SK-N-MC (cell line): ENCODE measurements at regions not wholly inside any gene's neighbourhood (a gene's known extent, or its start where the extent isn't known, plus 50 kb on each side); places are given as distances from the start of the nearest gene placed in this dataset.

Experiments used
- DNase-seq: peaks from one replicate; pipeline ENCODE4 v3.0.0-alpha.2; 2011; ENCODE audit warnings: low read depth, low spot score
- H3K27ac ChIP-seq: fragments of 200-600 bp; sonication (generic); 2 replicates; pipeline ENCODE4 v1.5.1; 2016; ENCODE audit warnings: mixed run types
- H3K36me3 ChIP-seq: fragments of 200-600 bp; sonication (generic); 2 replicates; pipeline ENCODE4 v1.6.1; 2017; ENCODE audit warnings: antibody characterized with exemption, low read length, mixed read lengths; ENCODE audit not compliant: insufficient read depth
- H3K4me3 ChIP-seq: fragments of 200-600 bp; sonication (generic); 2 replicates; pipeline ENCODE4 v1.5.1; 2016
- H3K9ac ChIP-seq: fragments of 200-600 bp; sonication (generic); 2 replicates; pipeline ENCODE4 v1.8.0; 2017; ENCODE audit warnings: mixed run types, mixed read lengths; ENCODE audit not compliant: insufficient read length
- H3K9me3 ChIP-seq: fragments of 200-600 bp; sonication (generic); 2 replicates; pipeline ENCODE4 v1.6.1; 2017; ENCODE audit warnings: low read depth, mild to moderate bottlenecking, antibody characterized with exemption, low read length, moderate library complexity, mixed read lengths
- EZH2 ChIP-seq: fragments of 200-600 bp; sonication (generic); IDR thresholded peaks from one replicate; pipeline ENCODE4 v1.6.1; 2017; ENCODE audit warnings: antibody characterized with exemption
- FOXP2 ChIP-seq: optimal IDR thresholded peaks from 2 replicates; pipeline ENCODE3; 2011; ENCODE audit warnings: mild to moderate bottlenecking, moderate library complexity; ENCODE audit not compliant: insufficient read depth; ENCODE audit errors: extremely low read length, control extremely low read depth
- POLR2AphosphoS5 ChIP-seq: IDR thresholded peaks from 2 replicates; pipeline ENCODE4 v1.6.1; 2012; ENCODE audit warnings: mild to moderate bottlenecking, low read depth, low read length, borderline replicate concordance

GRCh38 chr2:191598296-191598695 lies 79.6 kb upstream of the NABP1 start:
- Histone ChIP-seq H3K36me3 (no peaks in the 10 kb centered on the region), H3K27ac (no peak overlapping the region), H3K9me3 (no peaks in the 10 kb centered on the region), H3K9ac (no peak overlapping the region), H3K4me3 (no peak overlapping the region)
- TF ChIP-seq POLR2AphosphoS5 (no peak), EZH2 (no peak), FOXP2 (no peak)
- DNase-seq: no peak

DNA sequence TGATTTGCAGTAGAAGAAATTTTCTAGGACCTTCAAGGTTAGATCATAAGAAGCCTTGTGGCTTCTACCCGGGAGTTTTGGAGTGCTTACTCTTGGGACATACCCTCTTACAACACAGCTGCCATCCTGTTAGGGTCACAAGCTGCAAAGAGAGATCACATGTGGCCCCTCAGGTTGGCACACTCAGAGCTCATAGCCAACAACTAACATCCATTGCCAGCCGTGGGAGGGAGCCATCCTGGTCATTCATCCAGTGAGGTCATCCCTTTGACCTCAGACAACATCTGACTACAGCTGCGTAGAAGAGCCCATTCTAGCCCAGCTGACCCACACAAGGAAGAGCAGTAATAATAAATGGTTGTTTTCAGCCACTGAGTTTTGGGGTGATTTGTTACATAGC lies 76.9 kb upstream of the NABP1 start:
- no peak overlapping the region for H3K27ac ChIP-seq

DNA sequence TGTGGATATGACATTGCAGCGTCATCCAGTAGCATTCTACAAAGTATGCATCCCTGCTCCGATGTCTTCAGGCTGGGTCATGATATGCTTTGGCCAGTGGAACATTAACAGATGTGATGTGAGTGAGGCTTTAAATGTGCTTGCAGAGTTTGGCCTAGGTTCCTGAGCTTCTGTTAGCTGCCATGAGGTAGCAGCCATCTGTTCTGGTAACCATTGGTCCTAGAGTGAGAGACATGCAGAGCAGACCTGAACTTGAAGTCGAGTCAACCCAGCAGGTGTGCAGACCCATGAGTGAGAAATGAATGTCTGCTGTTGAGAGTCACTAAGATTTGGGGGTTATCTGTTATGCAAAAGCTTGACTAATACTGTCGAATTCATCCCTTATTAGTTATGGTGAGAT lies 73.8 kb upstream of the NABP1 start:
- DNase-seq: no peak
- Histone ChIP-seq H3K27ac (no peak overlapping the region), H3K9ac (no peak overlapping the region), H3K36me3 (no peaks in the 10 kb centered on the region), H3K4me3 (no peak overlapping the region), H3K9me3 (no peaks in the 10 kb centered on the region)
- TF ChIP-seq FOXP2: no peak
- TF ChIP-seq EZH2: no peak
- TF ChIP-seq POLR2AphosphoS5: no peak

More for the DNA sequence above, 76.9 kb upstream of the NABP1 start:
- Histone ChIP-seq H3K9ac (no peak overlapping the region), H3K36me3 (no peaks in the 10 kb centered on the region), H3K9me3 (no peaks in the 10 kb centered on the region), H3K4me3 (no peak overlapping the region)
- no peak for TF ChIP-seq EZH2
- TF ChIP-seq POLR2AphosphoS5: no peak
- TF ChIP-seq FOXP2: no peak
- DNase-seq: no peak

DNA sequence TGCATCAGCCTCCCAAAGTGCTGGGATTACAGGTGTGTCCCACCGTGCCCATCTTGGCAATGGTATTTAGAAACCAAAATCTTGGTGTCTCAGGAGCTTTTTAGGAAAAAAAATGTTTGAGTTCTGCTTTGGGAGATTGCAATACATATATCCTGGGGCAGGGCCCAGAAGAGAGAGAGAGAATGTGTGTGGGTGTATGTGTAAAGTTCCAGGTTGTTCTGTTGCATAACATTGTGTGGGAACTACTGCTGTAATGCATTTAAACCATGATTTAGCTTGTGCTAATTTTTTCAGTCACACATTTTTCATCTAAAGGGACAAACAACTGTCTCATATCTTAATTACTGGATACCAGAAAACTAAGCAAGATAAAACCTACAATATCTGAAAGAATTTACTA lies 70.8 kb upstream of the NABP1 start:
- DNase-seq: no peak
- no peak for TF ChIP-seq FOXP2
- no peak for TF ChIP-seq EZH2
- no peak for TF ChIP-seq POLR2AphosphoS5
- no peak overlapping the region for H3K4me3 ChIP-seq
- no peak overlapping the region for H3K27ac ChIP-seq
- no peaks in the 10 kb centered on the region for H3K9me3 ChIP-seq
- H3K9ac ChIP-seq: no peak overlapping the region
- no peaks in the 10 kb centered on the region for H3K36me3 ChIP-seq

- Histone ChIP-seq H3K36me3 (no peaks in the 10 kb centered on the region), H3K9me3 (no peaks in the 10 kb centered on the region), H3K27ac (no peak overlapping the region), H3K4me3 (no peak overlapping the region), H3K9ac (no peak overlapping the region)
- no peak for DNase-seq
- TF ChIP-seq EZH2 (no peak), FOXP2 (no peak), POLR2AphosphoS5 (no peak)
Measured at GRCh38 chr2:191610756-191611155, 67.2 kb upstream of the NABP1 start.

GRCh38 chr2:191611614-191612013 lies 66.3 kb upstream of the NABP1 start:
- no peaks in the 10 kb centered on the region for H3K9me3 ChIP-seq
- H3K4me3 ChIP-seq: no peak overlapping the region
- DNase-seq: no peak
- TF ChIP-seq FOXP2 (no peak), EZH2 (no peak), POLR2AphosphoS5 (no peak)
- H3K36me3 ChIP-seq: no peaks in the 10 kb centered on the region
- no peak overlapping the region for H3K9ac ChIP-seq
- H3K27ac ChIP-seq: no peak overlapping the region

DNA sequence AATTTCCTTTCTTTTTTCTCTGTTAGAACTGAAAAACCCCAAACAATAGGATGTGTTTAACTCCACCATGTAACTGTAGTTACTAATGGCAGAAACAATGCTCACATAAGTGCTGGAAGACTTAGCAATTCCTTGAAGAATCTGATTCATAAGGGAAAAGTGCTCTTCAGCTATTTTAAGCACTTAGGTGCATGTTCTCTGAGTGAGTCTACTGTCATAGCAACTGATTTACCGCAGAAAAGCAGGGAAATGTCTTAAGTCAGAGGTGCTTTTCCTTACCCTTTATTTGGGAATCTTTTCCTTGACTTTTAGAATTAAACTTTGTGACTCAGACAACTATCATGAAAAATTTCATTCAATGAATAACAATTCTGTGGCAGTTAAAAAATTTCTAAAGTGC lies 65.4 kb upstream of the NABP1 start:
- Histone ChIP-seq H3K9ac (no peak overlapping the region), H3K9me3 (no peaks in the 10 kb centered on the region), H3K27ac (no peak overlapping the region), H3K36me3 (no peaks in the 10 kb centered on the region), H3K4me3 (no peak overlapping the region)
- TF ChIP-seq FOXP2: no peak
- no peak for TF ChIP-seq POLR2AphosphoS5
- no peak for TF ChIP-seq EZH2
- DNase-seq: no peak

DNA sequence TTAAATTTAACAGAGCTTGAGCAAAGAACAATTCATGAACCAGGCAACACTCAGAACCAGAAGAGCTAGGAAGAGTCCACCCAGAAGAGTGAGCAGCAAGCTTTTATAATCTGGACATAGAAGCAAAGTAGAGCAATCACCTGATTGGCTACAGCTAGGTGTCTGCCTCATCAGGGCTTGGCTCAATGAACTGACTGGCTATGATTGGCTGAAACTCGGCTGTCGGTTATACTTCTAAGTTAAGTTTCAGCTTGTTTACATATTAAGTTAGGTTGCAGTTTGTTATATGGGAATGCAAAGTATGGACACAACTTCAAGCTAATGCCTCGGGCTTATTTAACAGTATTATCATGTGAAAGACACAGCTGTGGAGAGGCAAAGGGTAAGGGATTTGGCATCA lies 63.2 kb upstream of the NABP1 start:
- no peak overlapping the region for H3K4me3 ChIP-seq
- no peak for TF ChIP-seq POLR2AphosphoS5
- no peak for TF ChIP-seq FOXP2
- TF ChIP-seq EZH2: no peak
- no peaks in the 10 kb centered on the region for H3K36me3 ChIP-seq
- no peak overlapping the region for H3K9ac ChIP-seq
- no peaks in the 10 kb centered on the region for H3K9me3 ChIP-seq
- no peak overlapping the region for H3K27ac ChIP-seq
- no peak for DNase-seq

DNA sequence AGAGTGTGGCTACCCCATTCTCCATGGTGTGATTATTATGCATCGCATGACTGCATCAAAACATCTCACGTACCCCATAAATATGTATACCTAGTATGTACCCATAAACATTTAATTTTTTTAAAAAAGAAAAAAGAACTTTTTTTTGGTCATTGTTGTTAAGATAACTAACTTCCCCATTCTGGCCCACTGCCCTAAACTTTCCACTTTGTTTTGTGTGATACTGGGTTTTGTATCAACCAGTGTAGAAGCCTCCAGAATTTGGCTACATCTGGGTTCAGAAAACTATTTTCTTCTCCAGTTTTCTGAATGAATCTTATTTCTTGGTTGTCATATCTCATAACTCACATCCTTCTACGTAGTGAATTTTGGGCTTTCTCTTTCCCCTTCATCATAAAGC lies 62.3 kb upstream of the NABP1 start:
- H3K9ac ChIP-seq: no peak overlapping the region
- H3K27ac ChIP-seq: no peak overlapping the region
- TF ChIP-seq EZH2: no peak
- no peak for TF ChIP-seq POLR2AphosphoS5
- TF ChIP-seq FOXP2: no peak
- H3K36me3 ChIP-seq: no peaks in the 10 kb centered on the region
- H3K9me3 ChIP-seq: no peaks in the 10 kb centered on the region
- no peak overlapping the region for H3K4me3 ChIP-seq
- no peak for DNase-seq

GRCh38 chr2:191617575-191617974 lies 60.4 kb upstream of the NABP1 start:
- no peak for DNase-seq
- Histone ChIP-seq H3K27ac (no peak overlapping the region), H3K9ac (no peak overlapping the region), H3K4me3 (no peak overlapping the region), H3K9me3 (no peaks in the 10 kb centered on the region), H3K36me3 (no peaks in the 10 kb centered on the region)
- TF ChIP-seq POLR2AphosphoS5: no peak
